Lower lobe of right lung (tissue), 2 donors: ENCODE measurements at regions not wholly inside any gene's neighbourhood (a gene's known extent, or its start where the extent isn't known, plus 50 kb on each side); places are given as distances from the start of the nearest gene placed in this dataset.
"Not testable (repeated sequence)": the region's sequence is repeated elsewhere in the genome, so short reads cannot be mapped to it uniquely, and the experiment has no call there.

Experiments
- ATAC-seq, 2 donors: fragments of 200-7000 bp; cut with Tn5 transposase; one replicate each; pipeline ENCODE4 v1.9.1; 2020 to 2022; ENCODE audit warnings: mild to moderate bottlenecking in 2 of 2, moderate library complexity in 2 of 2
- DNase-seq: peaks from one replicate; pipeline ENCODE4 v3.0.0-alpha.2; 2020
- H3K27ac ChIP-seq: fragments of 200-600 bp; one replicate; pipeline ENCODE4 v1.8.0; 2022
- H3K27me3 ChIP-seq: fragments of 200-600 bp; one replicate; pipeline ENCODE4 v1.8.0; 2022; ENCODE audit warnings: low read depth
- H3K36me3 ChIP-seq: fragments of 200-600 bp; one replicate; pipeline ENCODE4 v1.8.0; 2022; ENCODE audit warnings: mild to moderate bottlenecking
- H3K4me1 ChIP-seq: fragments of 200-600 bp; one replicate; pipeline ENCODE4 v1.8.0; 2022
- H3K4me3 ChIP-seq: fragments of 200-600 bp; one replicate; pipeline ENCODE4 v1.8.0; 2022; ENCODE audit warnings: mild to moderate bottlenecking
- H3K9me3 ChIP-seq: fragments of 200-600 bp; one replicate; pipeline ENCODE4 v1.8.0; 2022
- intact Hi-C: fragments of 100-400 bp; cut with DNase I; formaldehyde crosslinking; loops from one replicate; pipeline ENCODE4 v1.11.0; 2022
- TF ChIP-seq, protein P1 (sequence below): fragments of 200-600 bp; IDR thresholded peaks from one replicate; pipeline ENCODE4 v1.8.0; 2022; ENCODE audit warnings: antibody characterized with exemption, mild to moderate bottlenecking
- donor health status: DM: no; HTN: yes; CAD: no; lungs with severe emphysema.

DNA sequence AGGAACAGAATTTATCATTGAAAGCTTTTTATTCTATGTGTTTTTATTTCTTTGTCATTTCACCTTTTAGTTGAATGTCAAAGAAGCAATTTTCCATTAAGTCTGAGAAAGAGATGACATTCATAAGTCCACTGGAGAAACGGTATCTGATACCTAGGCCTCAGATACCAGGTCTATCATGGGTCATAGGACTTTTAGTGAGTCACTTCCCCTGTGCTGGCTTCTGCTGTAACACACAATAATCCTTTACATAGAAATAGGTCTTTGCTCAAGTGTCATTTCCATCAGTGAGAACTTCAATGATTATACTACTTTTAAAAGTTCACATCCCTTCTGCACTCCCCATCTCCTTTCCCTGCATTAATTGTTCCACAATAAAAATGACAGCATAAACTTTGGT, 125.5 kb upstream of the ARMCX2 start:
- intact Hi-C loops, result no loop called here
- H3K9me3 ChIP-seq, result no peaks in the 10 kb centered on the region
- TF ChIP-seq, protein P1, sequence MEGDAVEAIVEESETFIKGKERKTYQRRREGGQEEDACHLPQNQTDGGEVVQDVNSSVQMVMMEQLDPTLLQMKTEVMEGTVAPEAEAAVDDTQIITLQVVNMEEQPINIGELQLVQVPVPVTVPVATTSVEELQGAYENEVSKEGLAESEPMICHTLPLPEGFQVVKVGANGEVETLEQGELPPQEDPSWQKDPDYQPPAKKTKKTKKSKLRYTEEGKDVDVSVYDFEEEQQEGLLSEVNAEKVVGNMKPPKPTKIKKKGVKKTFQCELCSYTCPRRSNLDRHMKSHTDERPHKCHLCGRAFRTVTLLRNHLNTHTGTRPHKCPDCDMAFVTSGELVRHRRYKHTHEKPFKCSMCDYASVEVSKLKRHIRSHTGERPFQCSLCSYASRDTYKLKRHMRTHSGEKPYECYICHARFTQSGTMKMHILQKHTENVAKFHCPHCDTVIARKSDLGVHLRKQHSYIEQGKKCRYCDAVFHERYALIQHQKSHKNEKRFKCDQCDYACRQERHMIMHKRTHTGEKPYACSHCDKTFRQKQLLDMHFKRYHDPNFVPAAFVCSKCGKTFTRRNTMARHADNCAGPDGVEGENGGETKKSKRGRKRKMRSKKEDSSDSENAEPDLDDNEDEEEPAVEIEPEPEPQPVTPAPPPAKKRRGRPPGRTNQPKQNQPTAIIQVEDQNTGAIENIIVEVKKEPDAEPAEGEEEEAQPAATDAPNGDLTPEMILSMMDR, result no peak

DNA sequence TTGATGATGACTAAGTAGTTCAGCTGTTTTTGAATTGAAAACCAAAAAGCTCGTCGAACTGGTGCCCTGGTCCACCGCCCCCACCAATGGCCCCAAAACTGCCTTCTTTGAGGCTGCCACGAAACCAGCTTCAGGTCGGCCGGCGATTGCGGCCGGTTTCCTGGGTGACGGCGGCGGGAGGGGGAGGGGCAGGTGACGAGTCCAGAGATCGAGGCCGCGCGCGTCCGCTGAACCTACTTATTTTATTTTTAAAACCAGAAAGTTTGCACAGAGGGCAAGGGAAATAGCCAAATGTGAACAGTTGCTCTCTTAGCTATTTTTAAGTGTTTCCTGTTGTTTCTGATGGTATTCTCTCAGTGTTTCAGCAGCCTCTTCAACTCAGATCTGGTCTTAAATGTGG, 120.8 kb upstream of the ARMCX2 start:
- intact Hi-C loops, H3K36me3 ChIP-seq, H3K4me1 ChIP-seq, DNase-seq, ATAC-seq, H3K9me3 ChIP-seq, H3K4me3 ChIP-seq, H3K27ac ChIP-seq, H3K27me3 ChIP-seq: not testable (repeated sequence)

More for the DNA sequence above, 125.5 kb upstream of the ARMCX2 start:
- H3K36me3 ChIP-seq, result no peaks in the 10 kb centered on the region
- H3K27ac ChIP-seq, result no peak overlapping the region
- H3K4me1 ChIP-seq, result no peaks in the 10 kb centered on the region
- H3K4me3 ChIP-seq, result no peak overlapping the region
- ATAC-seq (no peak), DNase-seq (no peak)
- no peaks in the 10 kb centered on the region for H3K27me3 ChIP-seq

DNA sequence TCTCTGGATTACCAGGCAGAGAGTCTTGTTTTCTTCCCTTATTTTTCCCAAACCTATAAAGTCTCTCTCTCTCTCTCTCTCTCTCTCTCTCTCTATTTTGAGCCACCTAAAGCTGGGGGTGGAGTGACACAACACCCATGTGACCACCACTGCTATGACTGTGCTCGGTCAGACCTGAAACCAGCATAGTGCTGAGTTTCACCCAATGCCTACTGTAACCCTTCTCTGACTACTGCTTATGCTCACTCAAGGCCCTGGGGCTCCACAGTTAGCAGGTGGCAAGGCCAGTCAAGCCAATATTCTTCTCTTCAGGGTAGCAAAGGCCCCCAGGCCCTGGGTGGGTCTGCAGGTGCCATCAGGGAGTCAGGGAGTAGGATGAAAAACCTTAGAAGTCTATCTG, 114.7 kb upstream of the ARMCX2 start:
- Histone ChIP-seq H3K4me1 (no peaks in the 10 kb centered on the region), H3K27me3 (no peaks in the 10 kb centered on the region), H3K27ac (no peak overlapping the region), H3K9me3 (no peaks in the 10 kb centered on the region), H3K4me3 (no peak overlapping the region), H3K36me3 (no peaks in the 10 kb centered on the region)
- intact Hi-C loops, result no loop called here
- TF ChIP-seq, protein P1, result no peak
- ATAC-seq (no peak), DNase-seq (no peak)

DNA sequence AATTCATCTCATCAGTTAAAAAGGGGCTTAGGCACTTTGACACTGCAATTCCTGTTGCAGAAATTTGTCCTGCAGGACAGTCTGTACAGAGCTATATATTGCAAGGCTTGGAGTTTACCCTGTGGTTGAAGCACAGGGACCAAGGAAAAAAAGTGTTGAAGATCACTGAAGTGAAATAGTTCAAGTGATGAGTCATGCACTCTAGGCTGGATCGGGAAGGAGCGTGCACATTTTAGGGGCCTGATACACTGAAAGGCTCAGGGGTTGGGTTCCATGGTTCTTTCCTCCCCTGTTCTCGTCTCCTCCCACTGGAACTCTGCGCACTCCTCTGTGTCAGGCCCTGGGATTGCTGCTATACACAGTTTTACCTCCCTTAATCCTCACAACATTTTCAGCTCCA, 104.9 kb upstream of the ARMCX2 start:
- Histone ChIP-seq H3K9me3 (no peaks in the 10 kb centered on the region), H3K4me1 (no peaks in the 10 kb centered on the region), H3K36me3 (no peaks in the 10 kb centered on the region), H3K4me3 (no peak overlapping the region), H3K27me3 (no peaks in the 10 kb centered on the region), H3K27ac (no peak overlapping the region)
- intact Hi-C loops, result no loop called here
- no peak for ATAC-seq
- TF ChIP-seq, protein P1, result no peak
- no peak for DNase-seq

DNA sequence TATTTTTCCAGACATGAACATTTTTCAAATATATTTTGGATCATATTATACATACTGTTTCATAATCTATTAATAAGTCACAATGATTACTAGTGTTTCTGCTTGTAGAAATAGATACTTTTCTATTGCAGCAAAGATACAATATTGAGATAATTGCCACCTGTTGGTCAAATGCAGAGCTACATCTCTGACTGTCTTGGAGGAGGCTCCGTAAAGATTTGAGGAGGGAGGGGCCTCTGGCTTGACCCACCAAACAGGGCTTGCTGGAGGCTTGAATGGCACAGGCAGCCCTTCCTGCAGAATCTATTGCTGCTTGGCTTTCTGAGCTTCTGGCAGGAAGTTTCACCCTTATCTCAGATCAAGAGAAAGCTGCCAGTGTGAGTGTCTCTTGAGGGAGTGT, 99.3 kb upstream of the ARMCX2 start:
- Histone ChIP-seq H3K36me3 (no peaks in the 10 kb centered on the region), H3K27ac (no peak overlapping the region), H3K4me3 (no peak overlapping the region), H3K4me1 (no peaks in the 10 kb centered on the region), H3K9me3 (no peaks in the 10 kb centered on the region), H3K27me3 (no peaks in the 10 kb centered on the region)
- peak in 1 of 2 donors; percentile 59 for ATAC-seq
- no peak for DNase-seq
- intact Hi-C loops, result no loop called here
- TF ChIP-seq, protein P1, result peak; percentile 46

DNA sequence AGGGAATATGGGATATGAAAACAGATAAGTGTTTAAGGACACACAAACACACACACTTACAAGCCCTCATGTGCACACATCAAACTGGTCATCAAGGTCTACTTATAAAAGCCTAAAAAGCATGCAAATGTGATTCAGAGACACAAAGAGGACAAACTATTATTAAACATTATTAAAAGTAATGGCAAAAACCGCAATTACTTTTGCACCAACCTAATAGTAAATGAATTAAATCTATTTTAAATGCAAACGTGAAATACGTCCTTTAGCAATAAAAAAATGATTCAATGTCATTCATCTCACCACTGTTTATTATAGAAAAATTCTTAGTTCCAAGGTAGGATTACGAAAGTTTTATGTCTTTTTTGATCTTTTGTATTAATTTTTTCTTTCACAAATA, 91.1 kb upstream of the ARMCX2 start:
- TF ChIP-seq, protein P1, result no peak
- no peak for DNase-seq
- H3K27me3 ChIP-seq, result no peaks in the 10 kb centered on the region
- intact Hi-C loops, result no loop called here
- H3K4me1 ChIP-seq, result no peaks in the 10 kb centered on the region
- H3K27ac ChIP-seq, result no peak overlapping the region
- no peaks in the 10 kb centered on the region for H3K36me3 ChIP-seq
- no peaks in the 10 kb centered on the region for H3K9me3 ChIP-seq
- H3K4me3 ChIP-seq, result no peak overlapping the region
- no peak for ATAC-seq
